HL-60/S4 (cell line): ENCODE measurements at regions not wholly inside any gene's neighbourhood (a gene's known extent, or its start where the extent isn't known, plus 50 kb on each side); places are given as distances from the start of the nearest gene placed in this dataset.

Experiments
- in situ Hi-C: fragments of 300-500 bp; cut with MboI; formaldehyde crosslinking; loops from 2 replicates; pipeline ENCODE4 v1.14.3; 2022; ENCODE audit warnings: low sequenced_read_pairs

GRCh38 chr13:47135800-47136503, 239.1 kb upstream of the HTR2A start:
- in situ Hi-C loops = no loop called here

GRCh38 chr13:47134939-47135489, 238.2 kb upstream of the HTR2A start:
- in situ Hi-C loops = no loop called here

- in situ Hi-C loops = no loop called here
Measured at GRCh38 chr13:47133011-47133445, 236.2 kb upstream of the HTR2A start.

- in situ Hi-C loops = no loop called here
Measured at GRCh38 chr13:47129461-47129860, 232.6 kb upstream of the HTR2A start.

- in situ Hi-C loops = no loop called here
Measured at GRCh38 chr13:47126432-47126831, 229.6 kb upstream of the HTR2A start.

- in situ Hi-C loops = no loop called here
Measured at GRCh38 chr13:47121092-47121763, 224.4 kb upstream of the HTR2A start.

- in situ Hi-C loops = no loop called here
Measured at GRCh38 chr13:47120282-47120681, 223.4 kb upstream of the HTR2A start.

GRCh38 chr13:47119575-47120235, 222.9 kb upstream of the HTR2A start:
- in situ Hi-C loops = no loop called here

- in situ Hi-C loops = no loop called here
Measured at GRCh38 chr13:47117268-47117667, 220.4 kb upstream of the HTR2A start.

GRCh38 chr13:47114030-47114429, 217.2 kb upstream of the HTR2A start:
- in situ Hi-C loops = no loop called here

GRCh38 chr13:47112903-47113299, 216.0 kb upstream of the HTR2A start:
- in situ Hi-C loops = no loop called here

- in situ Hi-C loops = no loop called here
Measured at GRCh38 chr13:47112205-47112902, 215.5 kb upstream of the HTR2A start.

GRCh38 chr13:47111499-47111898, 214.6 kb upstream of the HTR2A start:
- in situ Hi-C loops = no loop called here

GRCh38 chr13:47110833-47111240, 214.0 kb upstream of the HTR2A start:
- in situ Hi-C loops = no loop called here

- in situ Hi-C loops = no loop called here
Measured at GRCh38 chr13:47110141-47110540, 213.3 kb upstream of the HTR2A start.

- in situ Hi-C loops = no loop called here
Measured at GRCh38 chr13:47109028-47109427, 212.2 kb upstream of the HTR2A start.

GRCh38 chr13:47100214-47100853, 203.5 kb upstream of the HTR2A start:
- in situ Hi-C loops = no loop called here

- in situ Hi-C loops = no loop called here
Measured at GRCh38 chr13:47094734-47095434, 198.0 kb upstream of the HTR2A start.

- in situ Hi-C loops = no loop called here
Measured at GRCh38 chr13:47092202-47092601, 195.3 kb upstream of the HTR2A start.

GRCh38 chr13:47087841-47088240, 191.0 kb upstream of the HTR2A start:
- in situ Hi-C loops = no loop called here
